HG03025 (cell line): ENCODE measurements at regions not wholly inside any gene's neighbourhood (a gene's known extent, or its start where the extent isn't known, plus 50 kb on each side); places are given as distances from the start of the nearest gene placed in this dataset.
"Not testable (repeated sequence)": the region's sequence is repeated elsewhere in the genome, so short reads cannot be mapped to it uniquely, and the experiment has no call there.

Source experiments
- ATAC-seq: cut with Tn5 transposase; IDR thresholded peaks from one replicate; pipeline ENCODE4 v1.9.1; 2021; ENCODE audit warnings: mild to moderate bottlenecking, moderate library complexity; ENCODE audit not compliant: unreplicated experiment, low FRiP score

DNA sequence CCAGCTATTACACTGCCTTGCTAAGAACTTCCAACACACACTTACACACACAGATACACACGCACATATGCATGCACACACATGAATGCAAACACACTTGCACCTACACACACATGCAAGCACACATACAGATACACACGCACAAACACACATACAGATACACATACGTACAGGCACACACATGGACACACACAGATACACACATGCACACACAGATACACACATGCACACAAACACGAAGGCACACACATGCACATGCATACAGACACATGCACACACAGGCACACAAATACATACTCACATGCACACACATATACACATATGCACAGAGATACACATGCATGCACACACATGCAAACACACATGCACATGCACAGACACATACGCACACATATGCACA, 284.3 kb upstream of the FRG2C start:
- not testable (repeated sequence) for ATAC-seq

- ATAC-seq = no peak
These were observed 283.8 kb upstream of the FRG2C start for GRCh38 chr3:75380276-75380771.

DNA sequence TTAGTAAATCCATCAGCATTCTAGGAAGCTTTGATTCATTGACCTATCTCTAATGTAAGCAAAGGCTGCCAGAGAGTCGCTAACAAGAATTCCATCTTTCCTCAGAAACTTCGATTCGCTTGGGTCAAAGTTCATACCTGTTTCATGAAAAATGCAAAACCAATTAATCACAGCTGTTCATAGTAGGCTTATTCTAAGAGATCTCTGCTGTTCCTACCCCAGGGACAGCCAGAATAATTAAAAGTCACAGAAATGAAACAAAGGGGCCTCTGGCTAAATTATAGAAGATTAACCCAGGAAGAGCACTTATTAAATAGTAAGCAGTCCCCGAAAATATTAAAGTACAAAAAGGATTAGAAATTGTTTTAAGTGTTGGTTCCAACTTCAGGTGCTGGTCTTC, 280.1 kb upstream of the FRG2C start:
- ATAC-seq = not testable (repeated sequence)

DNA sequence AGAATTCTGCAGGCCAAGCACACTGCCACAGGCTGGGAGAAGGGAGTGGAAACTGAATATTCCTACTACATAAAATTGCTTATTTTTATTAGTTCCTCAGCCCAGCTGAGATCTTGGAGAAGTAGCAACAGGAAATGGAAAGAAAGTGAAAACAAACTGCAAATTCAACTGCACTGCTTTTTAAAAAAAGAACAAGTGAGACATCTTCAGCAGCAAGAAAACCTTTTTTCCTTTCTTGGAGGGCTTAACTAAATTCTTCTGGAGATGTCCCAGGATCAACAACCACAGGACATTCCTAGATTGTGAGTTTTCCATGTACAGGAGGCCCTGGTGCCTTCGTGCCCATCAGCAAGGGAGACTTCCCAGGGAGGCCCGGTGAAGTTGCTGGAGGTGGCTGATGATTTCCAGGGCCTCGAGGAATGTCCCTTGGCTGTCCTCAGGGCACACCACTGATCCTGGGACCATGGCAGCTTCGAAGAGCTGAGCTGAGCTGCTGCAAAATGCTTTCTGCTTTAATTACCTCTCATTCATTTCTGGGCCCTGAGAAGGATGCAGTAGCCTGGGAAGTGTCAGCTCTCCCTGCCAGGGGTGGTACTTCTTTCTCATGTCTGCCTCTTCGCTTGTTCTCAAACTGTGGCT, 275.5 kb upstream of the FRG2C start:
- not testable (repeated sequence) for ATAC-seq

GRCh38 chr3:75393288-75393694, 270.8 kb upstream of the FRG2C start:
- not testable (repeated sequence) for ATAC-seq

GRCh38 chr3:75394102-75394501, 270.0 kb upstream of the FRG2C start:
- ATAC-seq = not testable (repeated sequence)

- ATAC-seq = not testable (repeated sequence)
These were observed 269.4 kb upstream of the FRG2C start for GRCh38 chr3:75394562-75395360.

GRCh38 chr3:75395580-75396315, 268.4 kb upstream of the FRG2C start:
- no peak for ATAC-seq

DNA sequence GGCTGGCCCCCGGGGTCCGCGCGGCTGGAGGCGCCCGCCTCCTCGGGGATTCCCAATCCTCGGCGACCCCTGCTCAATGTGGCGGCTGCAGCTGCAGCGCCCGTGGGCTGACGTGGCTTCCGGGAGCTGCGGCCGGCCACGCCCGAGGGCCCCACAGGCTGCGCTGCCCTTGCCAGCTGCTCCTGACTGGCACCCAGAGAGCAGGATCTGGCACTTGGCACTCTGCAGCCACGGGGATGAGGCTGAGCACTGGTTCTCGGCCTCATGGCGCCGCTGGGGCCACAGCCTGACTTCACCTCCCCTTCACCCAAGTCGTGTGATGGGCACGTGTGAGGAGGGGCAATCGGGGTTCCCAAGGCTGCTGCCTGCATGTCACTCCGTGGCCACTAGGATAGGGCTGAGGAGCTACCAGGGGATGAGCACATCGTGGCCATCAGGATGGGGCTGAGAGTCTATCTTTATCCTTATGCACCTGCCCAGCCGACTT, 267.8 kb upstream of the FRG2C start:
- ATAC-seq = no peak

DNA sequence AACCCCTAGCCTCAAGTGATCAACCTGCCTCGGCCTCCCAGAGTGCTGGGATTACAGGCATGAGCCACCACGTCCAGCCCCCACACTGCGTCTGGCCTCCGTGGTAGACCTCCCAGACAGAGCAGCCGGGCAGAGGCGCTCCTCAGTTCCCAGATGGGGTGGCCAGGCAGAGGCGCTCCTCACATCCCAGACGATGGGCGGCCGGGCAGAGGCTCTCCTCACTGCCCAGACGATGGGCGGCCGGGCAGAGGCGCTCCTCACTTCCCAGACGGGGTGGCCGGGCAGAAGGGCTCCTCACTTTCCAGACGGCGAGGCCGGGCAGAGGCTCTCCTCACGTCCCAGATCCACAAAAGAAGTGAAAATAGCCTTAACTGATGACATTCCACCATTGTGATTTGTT, 266.6 kb upstream of the FRG2C start:
- ATAC-seq = not testable (repeated sequence)

GRCh38 chr3:75422101-75422945, 241.8 kb upstream of the FRG2C start:
- ATAC-seq = not testable (repeated sequence)

DNA sequence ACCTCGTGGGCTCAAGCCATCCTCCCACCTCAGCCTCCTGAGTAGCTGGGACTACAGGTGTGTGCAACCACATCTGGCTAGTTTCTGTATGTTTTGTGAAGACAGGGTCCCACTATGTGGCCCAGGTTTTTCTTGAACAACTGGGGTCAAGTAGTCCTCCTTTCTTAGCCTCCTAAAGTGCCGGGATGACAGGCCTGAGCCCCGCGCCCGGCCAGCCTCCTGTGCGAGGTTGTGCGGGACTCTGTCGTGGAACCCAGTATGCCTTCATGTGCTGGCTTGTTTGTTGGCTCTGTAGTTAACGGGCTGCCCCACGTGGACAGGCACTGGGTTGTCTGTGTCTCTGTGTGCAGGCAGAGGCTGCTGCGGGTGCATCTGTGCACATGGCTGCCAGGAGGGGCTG, 238.7 kb upstream of the FRG2C start:
- not testable (repeated sequence) for ATAC-seq

- not testable (repeated sequence) for ATAC-seq
These were observed 236.6 kb upstream of the FRG2C start for GRCh38 chr3:75427486-75427885.

GRCh38 chr3:75427906-75428305, 236.2 kb upstream of the FRG2C start:
- ATAC-seq = not testable (repeated sequence)

DNA sequence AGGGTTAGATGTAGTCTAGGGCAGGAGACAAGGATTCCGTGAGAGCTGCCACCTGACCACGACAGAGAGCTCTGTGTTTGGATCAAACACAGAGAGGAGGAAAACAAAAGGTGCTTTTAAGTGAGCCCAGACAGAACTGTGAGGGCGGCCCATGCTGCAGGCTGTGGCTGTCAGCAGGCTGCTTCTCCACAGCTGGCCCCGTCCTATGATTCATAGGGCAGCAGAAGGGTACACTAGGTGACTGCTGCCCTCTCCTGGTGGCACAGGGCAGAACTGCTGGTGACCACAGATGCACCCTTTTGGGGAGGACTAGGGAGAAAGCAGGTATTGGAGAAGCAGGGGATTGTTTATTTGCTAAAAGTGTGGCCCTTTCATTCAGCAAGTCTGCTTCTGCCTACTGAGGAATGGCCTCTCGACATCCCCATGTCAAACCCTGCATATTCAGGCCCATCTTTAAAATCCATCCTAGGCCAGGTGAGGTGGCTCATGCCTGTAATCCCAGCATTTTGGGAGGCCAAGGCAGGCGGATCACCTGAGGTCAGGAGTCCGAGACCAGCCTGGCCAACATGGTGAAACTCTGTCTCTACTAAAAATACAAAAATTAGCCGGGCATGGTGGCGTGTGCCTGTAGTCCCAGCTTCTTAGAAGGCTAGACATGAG, 234.4 kb upstream of the FRG2C start:
- not testable (repeated sequence) for ATAC-seq

DNA sequence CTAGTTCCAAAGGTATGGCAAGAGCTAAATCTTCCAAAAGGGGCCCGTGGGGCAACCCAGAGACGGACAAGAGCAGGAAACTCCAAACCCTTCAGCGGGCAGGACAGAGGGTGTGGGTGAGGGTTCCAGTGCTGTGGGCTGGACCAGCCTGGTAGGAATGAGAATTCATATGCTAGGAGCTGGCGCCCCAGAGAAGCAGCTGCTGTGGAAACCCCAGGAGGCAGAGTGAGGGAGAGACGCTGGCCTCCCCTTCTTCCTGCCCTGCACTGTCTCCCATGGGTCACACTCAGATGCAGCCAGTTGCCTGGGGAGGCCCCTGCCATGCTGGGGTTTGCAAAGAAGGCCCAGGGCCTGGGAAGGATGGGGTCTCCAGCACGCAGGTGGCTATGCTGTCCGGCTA, 233.7 kb upstream of the FRG2C start:
- not testable (repeated sequence) for ATAC-seq

GRCh38 chr3:75431120-75431519, 233.0 kb upstream of the FRG2C start:
- not testable (repeated sequence) for ATAC-seq

DNA sequence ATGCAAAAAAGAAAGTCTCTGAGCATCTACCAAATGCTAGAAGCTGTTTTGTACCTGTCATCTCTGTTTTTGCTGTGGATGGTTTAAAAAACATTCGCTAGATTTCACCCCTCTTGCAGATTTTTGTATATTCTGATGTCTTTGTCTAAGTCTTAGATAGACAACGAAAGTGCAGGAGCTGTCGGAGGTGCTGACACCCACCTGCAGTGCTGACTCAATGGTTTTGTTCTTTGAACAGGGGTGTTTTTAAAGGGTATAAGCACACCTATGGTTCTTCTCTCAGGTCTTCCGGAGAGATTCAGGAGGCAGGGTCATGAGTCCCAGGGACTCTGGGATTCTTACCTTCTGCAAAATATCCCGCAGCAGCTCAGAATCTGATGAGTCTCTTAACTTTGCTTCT, 231.7 kb upstream of the FRG2C start:
- ATAC-seq = not testable (repeated sequence)

GRCh38 chr3:75432885-75433284, 231.2 kb upstream of the FRG2C start:
- ATAC-seq = not testable (repeated sequence)
